Stimulated activated CD4-positive, alpha-beta T cell treated with anti-CD3 and anti-CD28 coated beads, Interleukin-4, amount 100 ng/mL, for 24 hours (primary cell): ENCODE measurements at regions not wholly inside any gene's neighbourhood (a gene's known extent, or its start where the extent isn't known, plus 50 kb on each side); places are given as distances from the start of the nearest gene placed in this dataset.

Experiments used
- DNase-seq: peaks from one replicate; pipeline ENCODE4 v3.0.0-alpha.2; 2020

- no peak for DNase-seq
Measured at GRCh38 chr13:97139691-97140090, 82.4 kb upstream of the MBNL2 start.

- DNase-seq: no peak
Measured at GRCh38 chr13:97140131-97140530, 82.0 kb upstream of the MBNL2 start.

- no peak for DNase-seq
Measured at GRCh38 chr13:97140611-97141010, 81.5 kb upstream of the MBNL2 start.

- DNase-seq: no peak
Measured at GRCh38 chr13:97141097-97141496, 81.0 kb upstream of the MBNL2 start.

- peak; percentile 25 for DNase-seq
Measured at GRCh38 chr13:97141564-97142005, 80.5 kb upstream of the MBNL2 start.

GRCh38 chr13:97142452-97142851 is 79.7 kb upstream of the MBNL2 start:
- DNase-seq: no peak

- DNase-seq: no peak
Measured at GRCh38 chr13:97145057-97145456, 77.1 kb upstream of the MBNL2 start.

- no peak for DNase-seq
Measured at GRCh38 chr13:97148894-97149293, 73.2 kb upstream of the MBNL2 start.

GRCh38 chr13:97160421-97160820 is 61.7 kb upstream of the MBNL2 start:
- DNase-seq: no peak

GRCh38 chr13:97161582-97162231 is 60.4 kb upstream of the MBNL2 start:
- no peak for DNase-seq

- no peak for DNase-seq
Measured at GRCh38 chr13:97165502-97166425, 56.4 kb upstream of the MBNL2 start.

- DNase-seq: no peak
Measured at GRCh38 chr13:97171136-97171535, 51.0 kb upstream of the MBNL2 start.
